ENCODE measurements at regions not wholly inside any gene's neighbourhood (a gene's known extent, or its start where the extent isn't known, plus 50 kb on each side); places are given as distances from the start of the nearest gene placed in this dataset.

DNA sequence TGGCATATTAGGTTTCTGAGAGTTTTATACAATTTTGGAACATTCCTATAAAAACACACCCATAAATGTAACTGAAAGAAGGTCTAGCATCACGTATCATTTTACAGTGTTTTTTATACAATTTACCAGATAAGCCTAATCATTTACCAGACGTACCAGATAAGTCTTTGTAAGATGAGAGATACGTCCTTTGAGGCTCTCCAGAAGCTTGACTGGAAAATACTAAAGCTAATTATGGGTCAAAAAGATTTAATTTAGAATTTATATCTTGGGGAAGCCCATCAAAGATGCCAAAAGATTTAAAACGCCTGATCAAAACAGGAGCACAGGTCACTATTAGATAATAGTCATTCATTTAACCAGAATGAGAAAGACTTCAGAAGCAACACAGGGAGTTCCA, 55.0 kb downstream of the RGS12 start:
- ChIA-PET POLR2A (no interaction called here), CTCF (interaction anchor here (2.2 to 7.3 kb wide), 2 partner anchors 95 to 133 kb away, joined by 15 to 94 read pairs; no protein-coding TSS in a partner anchor)

GRCh38 chr4:3348621-3349020, 55.8 kb downstream of the RGS12 start:
- no peak overlapping the region for H3K27ac ChIP-seq (ENCODE audit: low read depth, low read length)
- no peak overlapping the region for H3K4me3 ChIP-seq (ENCODE audit: low read depth, low read length)
- no peak for TF ChIP-seq CTCF (IDR thresholded peaks at IDR 0.05; ENCODE audit: low read depth, low read length)
- DNase-seq (ENCODE audit: low read depth, low spot score) = no peak
- no peaks in the 10 kb centered on the region for H3K9me3 ChIP-seq (ENCODE audit: control insufficient read depth, insufficient read depth, low read length)
- ChIA-PET POLR2A (no interaction called here), CTCF (interaction anchor here (2.2 to 7.3 kb wide), 2 partner anchors 95 to 132 kb away, joined by 15 to 94 read pairs; no protein-coding TSS in a partner anchor)
- H3K27me3 ChIP-seq (ENCODE audit: control insufficient read depth, insufficient read depth, low read length) = no peaks in the 10 kb centered on the region

More for the DNA sequence above, 55.0 kb downstream of the RGS12 start:
- DNase-seq (ENCODE audit: low read depth, low spot score) = no peak
- no peak overlapping the region for H3K27ac ChIP-seq (ENCODE audit: low read depth, low read length)
- H3K27me3 ChIP-seq (ENCODE audit: control insufficient read depth, insufficient read depth, low read length) = no peaks in the 10 kb centered on the region
- H3K4me3 ChIP-seq (ENCODE audit: low read depth, low read length) = no peak overlapping the region
- no peaks in the 10 kb centered on the region for H3K9me3 ChIP-seq (ENCODE audit: control insufficient read depth, insufficient read depth, low read length)
- no peak for TF ChIP-seq CTCF (IDR thresholded peaks at IDR 0.05; ENCODE audit: low read depth, low read length)

DNA sequence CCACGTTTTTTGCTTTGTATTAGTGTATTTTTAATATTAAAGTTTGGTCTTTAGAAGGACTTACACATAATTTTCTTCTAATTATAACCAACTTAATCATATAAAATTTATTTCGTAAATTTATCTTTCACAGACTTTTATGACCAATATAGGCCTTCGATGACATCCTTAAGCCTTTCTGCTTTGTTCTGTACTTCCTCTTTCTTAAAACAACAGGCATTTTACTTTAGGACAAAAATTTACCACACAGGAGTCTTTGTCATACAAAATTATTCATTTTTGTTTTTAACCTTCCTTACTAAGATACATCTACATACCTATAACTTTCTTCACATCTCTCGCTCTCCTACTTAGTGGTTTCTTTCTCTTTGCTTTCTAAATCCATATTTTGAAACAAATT, 56.3 kb downstream of the RGS12 start:
- no peak for TF ChIP-seq CTCF (IDR thresholded peaks at IDR 0.05; ENCODE audit: low read depth, low read length)
- DNase-seq (ENCODE audit: low read depth, low spot score) = no peak
- no peak overlapping the region for H3K4me3 ChIP-seq (ENCODE audit: low read depth, low read length)
- no peak overlapping the region for H3K27ac ChIP-seq (ENCODE audit: low read depth, low read length)
- no peaks in the 10 kb centered on the region for H3K27me3 ChIP-seq (ENCODE audit: control insufficient read depth, insufficient read depth, low read length)
- CTCF ChIA-PET = interaction anchor here (2.2 kb wide), 1 partner anchor 94 kb away, joined by 15 read pairs; no protein-coding TSS in a partner anchor
- no peaks in the 10 kb centered on the region for H3K9me3 ChIP-seq (ENCODE audit: control insufficient read depth, insufficient read depth, low read length)
- POLR2A ChIA-PET = no interaction called here

- no peak for TF ChIP-seq CTCF (IDR thresholded peaks at IDR 0.05; ENCODE audit: low read depth, low read length)
- DNase-seq (ENCODE audit: low read depth, low spot score) = no peak
- no peak overlapping the region for H3K27ac ChIP-seq (ENCODE audit: low read depth, low read length)
- ChIA-PET POLR2A (no interaction called here), CTCF (no interaction called here)
- no peaks in the 10 kb centered on the region; the same call in 1 of the 2 replicates for H3K9me3 ChIP-seq (ENCODE audit: control insufficient read depth, insufficient read depth, low read length)
- no peaks in the 10 kb centered on the region for H3K27me3 ChIP-seq (ENCODE audit: control insufficient read depth, insufficient read depth, low read length)
- no peak overlapping the region for H3K4me3 ChIP-seq (ENCODE audit: low read depth, low read length)
Observed at GRCh38 chr4:3351997-3352396, 59.2 kb downstream of the RGS12 start.

- CTCF ChIA-PET = no interaction called here
- Histone ChIP-seq H3K4me3 (ENCODE audit: low read depth, low read length) (no peak overlapping the region), H3K27me3 (ENCODE audit: control insufficient read depth, insufficient read depth, low read length) (no peaks in the 10 kb centered on the region), H3K27ac (ENCODE audit: low read depth, low read length) (no peak overlapping the region), H3K9me3 (ENCODE audit: control insufficient read depth, insufficient read depth, low read length) (no peaks in the 10 kb centered on the region; the same call in 1 of the 2 replicates)
- no peak for TF ChIP-seq CTCF (IDR thresholded peaks at IDR 0.05; ENCODE audit: low read depth, low read length)
- POLR2A ChIA-PET = no interaction called here
- no peak for DNase-seq (ENCODE audit: low read depth, low spot score)
Observed at GRCh38 chr4:3352505-3352904, 59.7 kb downstream of the RGS12 start.
